Fibroblast of villous mesenchyme (primary cell): ENCODE measurements at regions not wholly inside any gene's neighbourhood (a gene's known extent, or its start where the extent isn't known, plus 50 kb on each side); places are given as distances from the start of the nearest gene placed in this dataset.
A peak's percentile ranks its signal among the peaks of the same experiment; 100 is the strongest.

Source experiments
- DNase-seq: peaks from one replicate; pipeline ENCODE4 v3.0.0-alpha.2; 2010; ENCODE audit warnings: low read depth
- H3K4me3 ChIP-seq: 2 replicates; pipeline ENCODE4 v1.5.1; 2011; ENCODE audit warnings: low read depth, mild to moderate bottlenecking, low read length
- CTCF ChIP-seq: IDR thresholded peaks from 2 replicates; pipeline ENCODE4 v1.5.1; 2012; ENCODE audit warnings: low read depth, mild to moderate bottlenecking, low read length; ENCODE audit not compliant: insufficient read depth

GRCh38 chr3:148221303-148221702, 476.4 kb upstream of the AGTR1 start:
- H3K4me3 ChIP-seq = no peak overlapping the region
- TF ChIP-seq CTCF = no peak
- DNase-seq = no peak

GRCh38 chr3:148223266-148223665, 474.4 kb upstream of the AGTR1 start:
- no peak for TF ChIP-seq CTCF
- H3K4me3 ChIP-seq = no peak overlapping the region
- peak; percentile 21 for DNase-seq

- no peak for DNase-seq
- no peak overlapping the region for H3K4me3 ChIP-seq
- TF ChIP-seq CTCF = no peak
Observed at GRCh38 chr3:148226246-148226645, 471.5 kb upstream of the AGTR1 start.

- peak; percentile 50 for DNase-seq
- no peak overlapping the region for H3K4me3 ChIP-seq
- no peak for TF ChIP-seq CTCF
Observed at GRCh38 chr3:148227534-148227933, 470.2 kb upstream of the AGTR1 start.

GRCh38 chr3:148229107-148229506, 468.6 kb upstream of the AGTR1 start:
- TF ChIP-seq CTCF = no peak
- no peak overlapping the region for H3K4me3 ChIP-seq
- DNase-seq = no peak

- TF ChIP-seq CTCF = no peak
- no peak for DNase-seq
- no peak overlapping the region for H3K4me3 ChIP-seq
Observed at GRCh38 chr3:148230473-148230872, 467.2 kb upstream of the AGTR1 start.

- no peak overlapping the region for H3K4me3 ChIP-seq
- no peak for TF ChIP-seq CTCF
- DNase-seq = no peak
Observed at GRCh38 chr3:148232389-148232788, 465.3 kb upstream of the AGTR1 start.
